Heart left ventricle (tissue), 13 donors: ENCODE measurements at regions not wholly inside any gene's neighbourhood (a gene's known extent, or its start where the extent isn't known, plus 50 kb on each side); places are given as distances from the start of the nearest gene placed in this dataset.

ENCODE experiments used
- CTCF ChIP-seq, 12 donors: fragments of 200-600 bp; sonication (generic) in 4 of 12; IDR thresholded peaks; one replicate each; pipeline versions ENCODE4 v1.5.0 to v1.8.0; 2018 to 2022; ENCODE audit warnings: antibody characterized with exemption in 12 of 12, mild to moderate bottlenecking in 5 of 12
- POLR2A ChIP-seq, 2 donors: fragments of 450-650 bp; IDR thresholded peaks; one replicate each; pipeline ENCODE4 v1.6.1; 2017; ENCODE audit warnings: antibody characterized with exemption in 2 of 2, mild to moderate bottlenecking in 2 of 2, moderate library complexity in 2 of 2
- donor health status: ischemic (EF 13 %, LVEDD 7.1; RV severe dilation, severe dysfunction).
- donor health status: DM: no; HTN: yes; CAD: no.
- donor health status: DM: no; HTN: no; CAD: no.
- donor health status: ischemic (EF 25% LVEDD 6.9; RV normal size, moderate dysfunction).
- donor health status: ischemic (EF 25% LVEDD 5.7; RV mildly dilated, moderate dysfunction).
- donor health status: ischemic (EF 35%, LVEDD 5.7; RV mildly dilated, moderate dysfunction).
- donor health status: nonischemic (EF 11% LVEDD 7.7; RV severe dilation, severe dysfunction).
- donor health status: DM: yes; HTN: yes; CAD: no.
- donor health status: PGD.
- donor health status: ischemic (EF 29% LVEDD 5.4; RV normal size, mild dysfunction).
- donor health status: nonischemic (EF 23%, LVEDD 6.1; RV moderate dilation, normal function).

DNA sequence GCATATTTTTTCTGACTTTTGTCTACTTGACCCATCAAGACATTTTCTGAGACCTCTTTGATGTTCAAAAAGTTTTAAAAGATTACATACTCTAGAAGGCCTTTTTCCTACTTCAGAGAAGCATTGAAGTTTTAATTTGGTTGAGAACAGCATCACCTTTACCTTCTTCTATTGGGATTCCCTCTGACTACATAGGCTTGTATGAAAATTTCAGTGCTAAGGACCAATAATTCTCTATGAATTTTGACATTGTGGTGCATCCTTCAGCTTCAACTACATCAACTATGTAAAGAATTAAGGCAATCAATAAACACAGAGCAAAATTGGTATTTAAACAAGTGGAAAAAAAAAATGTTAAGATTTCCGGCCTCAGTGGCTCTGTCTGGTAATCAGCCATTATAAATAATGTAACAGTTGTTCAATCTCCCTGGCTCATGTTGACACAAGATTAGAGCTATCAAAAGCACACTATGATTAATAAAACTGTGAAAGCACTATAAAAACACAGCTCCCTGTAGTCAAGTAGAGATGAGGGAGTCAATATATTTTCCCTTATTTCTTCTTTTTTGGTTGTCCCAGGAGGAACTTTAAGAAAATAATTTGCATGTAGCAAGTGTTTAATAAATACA, 627.0 kb upstream of the SYT4 start:
- TF ChIP-seq CTCF (IDR thresholded peaks at IDR 0.05) (no peak), POLR2A (IDR thresholded peaks at IDR 0.05) (no peak)
